DMS153 treated with DMSO at 0.1 percent for 48 hours (cell line): ENCODE measurements at regions not wholly inside any gene's neighbourhood (a gene's known extent, or its start where the extent isn't known, plus 50 kb on each side); places are given as distances from the start of the nearest gene placed in this dataset.
"Not testable (repeated sequence)": the region's sequence is repeated elsewhere in the genome, so short reads cannot be mapped to it uniquely, and the experiment has no call there.

Experiments used
- DNase-seq: peaks from one replicate; lab custom pipeline; 2025; ENCODE audit not compliant: unreplicated experiment; lab: John Stamatoyannopoulos, UW

- DNase-seq, result no peak
These were observed 74.9 kb downstream of the ALG10 start for GRCh38 chr12:34097213-34097612.

GRCh38 chr12:34105392-34105933 lies 83.2 kb downstream of the ALG10 start:
- no peak for DNase-seq

- no peak for DNase-seq
These were observed 83.9 kb downstream of the ALG10 start for GRCh38 chr12:34106172-34106571.

- DNase-seq, result no peak
These were observed 84.7 kb downstream of the ALG10 start for GRCh38 chr12:34107016-34107415.

GRCh38 chr12:34107781-34108404 lies 85.6 kb downstream of the ALG10 start:
- no peak for DNase-seq

DNA sequence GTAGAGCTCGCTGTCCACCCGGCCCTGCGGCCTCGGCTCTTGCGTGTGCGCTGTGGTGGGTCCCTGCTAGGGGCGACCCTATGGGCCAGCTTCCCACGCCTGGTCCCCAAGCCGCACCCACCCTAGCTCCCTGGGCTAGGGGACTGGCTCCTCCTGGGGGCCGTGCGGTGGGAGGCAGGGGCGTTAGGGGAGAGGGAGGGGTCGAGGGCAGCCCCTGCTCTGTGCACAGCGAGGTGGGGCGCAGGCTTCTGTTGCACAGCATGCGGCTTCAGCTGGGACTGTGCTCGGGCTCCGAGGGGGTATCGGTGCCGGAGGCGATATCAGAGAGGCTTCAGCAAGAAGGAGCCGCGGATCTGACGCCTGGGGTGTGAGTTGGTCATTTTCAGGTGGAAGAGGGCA lies 86.1 kb downstream of the ALG10 start:
- DNase-seq, result no peak

DNA sequence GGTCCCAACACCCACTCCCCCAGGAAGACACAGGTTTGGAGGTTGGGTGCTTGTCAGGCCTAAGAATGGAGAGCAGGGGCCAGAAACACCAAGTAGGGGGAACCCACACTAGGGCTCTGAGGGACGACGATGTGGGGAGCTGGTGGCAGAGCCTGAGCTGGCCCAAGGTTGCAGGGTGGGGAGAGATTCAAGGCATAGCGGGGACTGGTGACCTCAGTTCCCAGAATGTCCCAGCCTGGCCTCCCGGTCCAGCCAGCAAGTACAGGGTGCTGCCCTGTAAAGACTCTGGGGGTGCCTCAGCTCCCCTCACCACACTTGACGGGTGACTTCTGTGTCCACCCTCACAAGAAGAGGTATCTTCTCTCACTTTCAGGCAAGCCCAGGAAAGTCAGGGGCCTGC lies 86.7 kb downstream of the ALG10 start:
- DNase-seq, result no peak

DNA sequence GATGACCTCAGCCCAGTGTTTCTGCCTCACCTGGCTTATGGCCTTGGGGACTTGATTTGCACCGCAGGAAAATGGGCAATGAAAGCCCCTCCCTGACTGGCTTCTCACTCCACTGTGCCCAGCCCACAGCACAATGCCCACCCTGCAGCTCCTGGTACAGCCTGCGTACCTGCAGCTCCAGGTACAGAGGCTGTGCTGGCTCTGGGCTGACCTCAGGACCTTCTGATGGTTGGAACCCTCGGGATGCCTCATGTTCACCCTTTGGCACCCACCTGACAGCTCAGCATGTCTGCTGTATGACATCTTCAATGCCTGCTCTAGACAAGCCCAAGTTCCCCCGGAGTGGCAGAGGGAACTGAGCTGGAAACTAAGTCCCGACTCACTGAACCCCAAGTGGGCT lies 87.1 kb downstream of the ALG10 start:
- no peak for DNase-seq

- DNase-seq, result not testable (repeated sequence)
These were observed 87.7 kb downstream of the ALG10 start for GRCh38 chr12:34109909-34110531.

GRCh38 chr12:34119366-34119765 lies 97.1 kb downstream of the ALG10 start:
- DNase-seq, result no peak

GRCh38 chr12:34121360-34121759 lies 99.1 kb downstream of the ALG10 start:
- DNase-seq, result no peak

GRCh38 chr12:34123092-34123491 lies 100.8 kb downstream of the ALG10 start:
- DNase-seq, result peak; percentile 9

DNA sequence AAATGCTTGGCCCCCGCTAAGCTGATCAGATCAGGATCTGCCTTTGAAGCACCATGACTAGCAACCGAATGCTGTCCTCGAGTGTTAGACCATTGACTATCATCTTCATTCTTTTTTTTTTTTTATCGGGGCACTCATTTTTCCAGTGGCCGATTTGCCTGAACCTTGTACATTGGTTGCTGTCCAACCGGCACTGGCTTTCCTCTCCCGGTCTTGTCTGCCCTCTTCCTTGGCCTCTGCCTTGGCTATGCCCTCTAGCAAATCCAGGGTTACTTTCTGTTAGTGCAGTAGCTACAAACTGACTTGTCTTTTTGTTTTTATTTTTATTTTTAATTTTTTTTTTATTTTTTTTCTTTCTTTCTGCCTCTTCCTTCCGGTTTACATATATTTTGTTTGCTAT lies 102.3 kb downstream of the ALG10 start:
- no peak for DNase-seq

DNA sequence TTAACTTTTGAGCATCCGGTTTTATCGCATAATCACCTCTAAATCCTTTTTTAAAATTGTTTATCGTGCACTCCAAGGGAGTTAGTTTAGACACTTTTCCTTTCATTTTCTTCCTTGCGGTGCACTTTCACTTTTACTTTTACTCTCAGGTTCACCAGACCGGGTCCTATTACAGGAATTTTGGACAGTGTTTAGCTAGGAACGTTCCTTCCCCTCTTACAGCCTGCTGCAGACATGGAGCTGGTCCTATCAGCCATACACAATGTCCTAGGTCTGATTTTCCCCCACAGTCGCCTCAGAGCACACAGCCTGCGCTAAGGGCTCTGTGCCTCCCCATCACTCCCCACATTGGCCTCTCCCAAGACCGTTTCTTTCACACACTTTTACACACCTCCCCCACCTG lies 103.9 kb downstream of the ALG10 start:
- no peak for DNase-seq

DNA sequence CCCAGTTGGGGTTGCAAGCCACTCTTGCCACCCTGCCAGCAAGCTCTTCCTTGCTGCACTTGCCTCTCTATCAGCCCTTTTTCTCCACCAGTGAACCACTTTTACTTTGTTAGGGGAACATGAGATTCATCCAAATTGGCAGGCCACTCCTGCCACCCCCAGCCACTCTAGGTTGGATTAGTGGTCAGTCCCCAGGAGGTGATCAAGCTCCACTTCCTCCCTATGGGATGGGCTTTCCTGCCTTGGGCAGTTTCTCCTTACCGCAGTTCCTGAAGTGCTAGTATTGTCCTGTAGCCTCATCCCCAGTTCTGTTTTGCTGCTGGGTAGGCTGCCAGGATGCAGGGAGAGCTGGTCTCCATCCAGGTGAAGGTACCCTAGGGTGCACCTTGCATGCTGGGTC lies 104.5 kb downstream of the ALG10 start:
- no peak for DNase-seq

DNA sequence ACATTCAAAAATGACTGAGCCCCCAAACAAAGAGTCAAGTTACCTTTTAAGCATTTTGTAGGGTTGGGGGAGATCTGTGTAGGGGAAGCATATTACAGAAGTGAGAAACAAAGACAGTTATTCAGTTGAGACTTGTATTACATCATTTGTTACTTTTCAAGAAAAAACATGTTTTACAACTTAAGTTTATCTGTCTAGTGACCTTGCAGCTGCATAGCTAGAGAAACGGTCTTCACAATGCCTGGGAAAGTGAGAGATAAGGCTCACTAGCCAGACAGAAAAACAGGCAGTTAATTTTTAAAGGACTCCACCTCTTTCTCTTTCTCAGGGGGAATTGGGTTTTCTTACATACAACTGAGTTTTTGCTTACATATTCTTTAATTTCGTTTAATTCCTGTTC lies 105.1 kb downstream of the ALG10 start:
- not testable (repeated sequence) for DNase-seq

- DNase-seq, result no peak
These were observed 120.1 kb downstream of the ALG10 start for GRCh38 chr12:34142430-34142829.

DNA sequence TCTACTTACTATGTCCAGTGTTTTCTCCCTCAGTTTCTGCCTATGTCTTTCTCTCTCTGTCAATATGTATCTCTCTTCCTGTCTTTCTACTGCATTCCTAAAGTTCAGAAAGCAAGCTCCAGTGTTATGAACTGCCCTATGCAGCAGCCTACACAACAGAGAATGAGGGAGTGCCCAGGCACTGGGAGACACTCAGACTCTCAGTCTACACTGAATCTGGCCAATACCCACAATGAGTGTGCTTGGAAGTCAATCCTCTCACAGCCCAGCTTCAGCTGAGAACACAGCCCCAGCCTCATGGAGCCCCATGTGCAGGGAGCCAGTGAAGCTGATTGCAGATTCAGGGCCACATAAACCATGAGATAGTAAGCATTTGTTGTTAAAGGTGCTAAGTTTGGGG lies 128.7 kb downstream of the ALG10 start:
- no peak for DNase-seq

- no peak for DNase-seq
These were observed 141.1 kb downstream of the ALG10 start for GRCh38 chr12:34163443-34163842.

DNA sequence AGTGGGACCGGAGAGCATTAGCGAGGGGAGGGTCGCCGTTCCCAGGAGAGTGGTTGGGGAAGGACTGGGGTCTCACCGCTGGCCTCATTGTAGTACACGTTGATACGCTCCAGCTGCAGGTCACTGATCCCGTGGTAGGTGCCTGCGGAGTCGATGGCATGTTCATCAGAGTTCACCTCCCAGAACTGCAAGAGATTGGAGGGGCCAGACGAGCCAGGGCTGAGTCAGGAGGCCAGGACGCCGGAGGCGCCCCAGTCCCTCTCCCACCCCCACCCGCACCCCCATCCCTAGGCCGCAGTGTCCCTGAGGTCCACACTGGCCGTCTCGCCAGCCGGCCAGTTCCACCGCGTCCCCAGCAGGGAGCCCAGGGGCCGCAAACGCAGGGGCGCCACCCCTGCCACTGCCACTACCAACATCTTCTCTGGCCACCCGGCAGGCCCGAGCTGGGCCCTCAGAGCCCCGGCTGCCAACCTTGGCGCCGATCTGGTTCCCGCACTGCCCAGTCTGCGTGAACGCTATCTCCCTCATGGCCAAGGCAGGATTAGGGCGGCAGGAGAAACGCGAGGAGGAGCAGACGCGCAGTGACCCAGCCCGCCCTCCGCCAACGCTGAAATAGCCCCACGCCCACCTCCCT lies 144.2 kb downstream of the ALG10 start:
- no peak for DNase-seq

DNA sequence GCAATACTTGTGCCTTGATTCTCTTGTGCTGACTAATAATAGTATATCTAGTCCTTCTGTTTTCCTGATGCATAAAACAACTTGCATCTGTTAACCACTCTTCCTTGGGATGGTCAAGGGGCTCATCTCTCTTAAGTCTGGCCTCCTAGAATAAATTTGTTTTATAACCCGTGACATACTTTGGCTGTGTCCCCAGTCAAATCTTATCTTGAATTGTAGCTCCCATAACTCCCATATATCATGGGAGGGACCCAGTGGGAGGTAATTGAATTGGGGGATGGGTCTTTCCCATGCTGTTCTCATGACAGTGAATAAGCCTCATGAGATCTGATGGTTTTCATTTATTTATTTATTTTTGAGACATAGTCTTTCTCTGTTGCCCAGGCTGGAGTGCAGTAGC lies 146.2 kb downstream of the ALG10 start:
- DNase-seq, result not testable (repeated sequence)

DNA sequence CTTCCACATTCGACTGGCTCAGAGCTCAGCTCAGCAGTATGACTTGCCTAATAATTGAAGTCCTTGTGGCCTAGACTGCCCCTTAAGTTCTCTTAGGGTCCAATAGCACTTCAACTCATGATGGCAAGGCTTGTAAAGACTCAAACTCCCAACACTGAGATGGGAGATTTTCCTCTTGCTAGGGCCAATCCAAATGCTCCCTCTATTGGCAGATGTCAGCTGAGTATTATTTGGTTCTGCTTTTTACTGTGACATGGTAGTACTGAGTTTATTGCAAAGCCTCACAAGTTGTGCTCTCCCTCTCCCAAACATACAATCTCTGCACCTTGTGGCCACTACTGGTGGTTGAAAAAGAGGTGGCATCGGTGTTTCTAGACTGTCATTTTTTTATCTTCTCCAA lies 164.2 kb downstream of the ALG10 start:
- DNase-seq, result no peak
